SH-SY5Y (cell line): ENCODE measurements at regions not wholly inside any gene's neighbourhood (a gene's known extent, or its start where the extent isn't known, plus 50 kb on each side); places are given as distances from the start of the nearest gene placed in this dataset.

Experiments
- GATA2 ChIP-seq: IDR thresholded peaks from 2 replicates; pipeline ENCODE4 v1.6.1; 2011; ENCODE audit warnings: mild to moderate bottlenecking, low read depth, low read length
- GATA3 ChIP-seq: IDR thresholded peaks from 2 replicates; pipeline ENCODE4 v1.6.1; 2011; ENCODE audit warnings: low read depth, mild to moderate bottlenecking, low read length, moderate library complexity

DNA sequence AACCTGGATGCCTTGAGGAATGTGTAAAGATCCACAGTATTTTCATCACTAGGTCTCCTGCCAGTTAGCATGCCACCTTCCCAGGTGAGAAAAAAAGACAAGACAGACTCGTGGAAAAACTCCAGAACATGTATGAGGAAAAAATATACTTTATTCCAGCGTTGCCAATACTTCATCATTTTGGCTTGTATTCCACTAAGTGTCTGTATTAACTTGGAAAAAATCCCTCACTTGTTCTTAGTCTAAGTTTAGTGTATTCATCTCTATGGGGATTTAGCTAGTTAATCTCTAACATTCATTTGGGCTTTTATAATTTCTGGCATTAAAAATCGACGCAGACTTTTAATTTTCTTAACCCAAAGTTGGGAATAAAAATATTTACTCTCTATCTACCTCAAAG is 759.4 kb downstream of the SORCS1 start:
- TF ChIP-seq GATA2 (no peak), GATA3 (no peak)
